Ammon's horn (tissue), 1 donor: ENCODE measurements at regions not wholly inside any gene's neighbourhood (a gene's known extent, or its start where the extent isn't known, plus 50 kb on each side); places are given as distances from the start of the nearest gene placed in this dataset.

ENCODE experiments used
- DNase-seq: peaks from one replicate; pipeline ENCODE4 v3.0.0-alpha.2; 2016; ENCODE audit warnings: low spot score

DNA sequence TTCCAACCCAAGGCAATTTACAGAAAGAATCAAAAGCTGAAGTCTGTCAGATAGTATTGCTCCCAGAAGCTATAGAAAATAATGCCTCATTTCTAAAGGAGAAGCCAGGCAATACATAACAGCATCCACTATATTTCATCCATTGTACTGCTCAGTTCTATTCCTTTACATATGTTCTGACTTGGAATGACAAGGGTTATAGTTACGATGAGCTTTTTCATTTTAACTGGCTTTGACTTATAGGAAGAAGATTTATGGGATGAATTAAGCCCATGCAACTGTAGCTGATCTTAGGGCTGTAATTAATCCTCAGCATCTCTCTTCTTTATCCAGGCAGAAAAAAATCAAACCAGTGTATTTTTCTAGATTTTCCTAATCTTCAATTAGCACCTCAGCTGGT, 676.3 kb upstream of the CCDC54 start:
- no peak for DNase-seq

DNA sequence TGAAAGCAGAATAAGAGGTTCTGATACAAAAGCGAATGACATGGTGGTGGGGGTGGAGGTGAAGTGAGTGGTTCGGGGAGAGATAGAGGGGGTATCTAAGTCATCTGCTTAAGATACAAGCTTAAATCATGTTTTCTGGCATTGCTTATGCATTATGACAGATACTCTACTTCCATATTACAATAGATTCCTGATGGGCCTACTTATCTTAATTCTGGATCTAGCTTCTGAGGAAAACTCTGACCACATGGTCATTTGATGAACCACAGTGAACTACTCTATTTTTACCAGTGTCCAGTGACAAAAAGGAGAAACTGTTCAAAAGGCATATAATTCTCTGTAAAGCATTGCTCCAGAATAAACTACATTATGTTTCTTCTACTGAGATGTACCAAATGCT, 673.7 kb upstream of the CCDC54 start:
- no peak for DNase-seq

DNA sequence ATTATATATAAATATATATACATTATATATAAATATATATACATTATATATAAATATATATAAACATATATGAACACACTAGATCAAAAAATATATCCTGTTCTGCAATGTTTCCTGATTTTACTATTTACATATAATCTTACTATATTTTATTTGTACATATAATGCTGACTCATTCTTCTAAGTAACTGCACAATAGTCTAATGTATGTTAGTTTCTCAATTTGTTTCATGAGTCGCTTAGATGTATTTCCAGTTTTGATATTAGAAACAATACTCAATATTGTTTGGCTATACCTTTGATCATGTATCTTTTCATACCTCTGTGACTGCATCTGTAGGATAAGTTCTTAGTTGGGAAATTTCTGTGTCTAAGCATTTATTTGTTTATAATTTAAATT, 669.9 kb upstream of the CCDC54 start:
- DNase-seq: no peak

- DNase-seq: no peak
Observed at GRCh38 chr3:106710596-106710995, 666.6 kb upstream of the CCDC54 start.

DNA sequence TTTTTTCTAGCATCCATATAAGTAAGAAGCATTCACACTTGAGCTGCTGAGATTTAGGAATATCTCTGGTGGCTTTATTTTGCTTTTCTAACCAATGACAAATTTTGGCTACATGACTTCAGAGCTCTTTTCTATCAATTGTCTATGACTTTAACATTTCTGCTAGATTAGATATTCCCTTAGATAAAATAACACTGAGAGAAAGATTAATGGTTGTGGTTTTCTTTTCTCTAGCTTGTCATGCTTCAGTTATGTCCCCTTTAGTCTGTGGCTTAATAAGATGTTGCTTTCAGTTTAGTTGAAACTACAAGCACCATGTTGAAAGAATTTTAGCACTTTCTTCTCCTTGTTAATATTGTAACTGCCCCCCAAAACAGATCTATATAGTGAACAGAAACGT, 665.6 kb upstream of the CCDC54 start:
- DNase-seq: no peak

GRCh38 chr3:106714400-106714799, 662.8 kb upstream of the CCDC54 start:
- DNase-seq: no peak

GRCh38 chr3:106715286-106715685, 662.0 kb upstream of the CCDC54 start:
- no peak for DNase-seq

- no peak for DNase-seq
Observed at GRCh38 chr3:106717178-106717780, 660.0 kb upstream of the CCDC54 start.

DNA sequence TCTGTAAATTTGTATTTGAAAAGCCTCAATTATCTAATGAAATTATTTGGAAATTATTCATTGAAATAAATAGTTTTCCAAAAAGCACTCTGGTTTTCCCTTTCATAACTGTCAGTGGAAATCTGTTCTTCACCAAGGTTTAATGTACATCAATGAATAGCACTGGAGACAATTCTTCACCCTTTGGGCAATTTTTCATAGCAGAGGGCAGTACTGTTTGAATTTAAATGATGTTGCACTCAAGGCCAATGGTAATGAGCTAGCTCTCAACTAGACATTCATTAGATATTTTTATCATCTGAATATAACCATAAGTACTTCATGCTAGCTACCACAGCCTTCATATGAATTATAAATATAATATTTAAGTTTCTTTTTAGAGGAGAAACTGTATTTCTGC, 658.2 kb upstream of the CCDC54 start:
- no peak for DNase-seq

- DNase-seq: no peak
Observed at GRCh38 chr3:106719583-106719982, 657.7 kb upstream of the CCDC54 start.

DNA sequence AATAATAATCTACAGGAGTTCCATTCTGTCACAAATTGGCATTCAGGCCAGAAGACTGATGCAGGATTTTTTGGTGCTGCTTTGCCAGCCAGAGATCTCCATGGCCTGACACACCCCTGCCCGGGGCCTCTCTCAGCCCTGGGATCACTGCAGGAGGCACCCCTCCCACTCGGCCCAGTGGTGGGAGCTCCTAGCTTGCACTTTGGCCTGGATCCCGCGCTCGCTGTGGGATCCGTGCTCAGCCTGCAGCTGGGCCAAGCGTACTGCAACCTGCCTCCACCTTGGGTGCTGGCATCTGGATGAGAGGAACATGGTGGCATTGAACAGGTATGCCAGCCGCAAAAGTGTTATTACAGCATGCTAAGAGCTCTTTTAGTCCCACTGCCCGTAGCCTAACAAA, 656.7 kb upstream of the CCDC54 start:
- DNase-seq: no peak

GRCh38 chr3:106725566-106725965, 651.7 kb upstream of the CCDC54 start:
- DNase-seq: no peak

DNA sequence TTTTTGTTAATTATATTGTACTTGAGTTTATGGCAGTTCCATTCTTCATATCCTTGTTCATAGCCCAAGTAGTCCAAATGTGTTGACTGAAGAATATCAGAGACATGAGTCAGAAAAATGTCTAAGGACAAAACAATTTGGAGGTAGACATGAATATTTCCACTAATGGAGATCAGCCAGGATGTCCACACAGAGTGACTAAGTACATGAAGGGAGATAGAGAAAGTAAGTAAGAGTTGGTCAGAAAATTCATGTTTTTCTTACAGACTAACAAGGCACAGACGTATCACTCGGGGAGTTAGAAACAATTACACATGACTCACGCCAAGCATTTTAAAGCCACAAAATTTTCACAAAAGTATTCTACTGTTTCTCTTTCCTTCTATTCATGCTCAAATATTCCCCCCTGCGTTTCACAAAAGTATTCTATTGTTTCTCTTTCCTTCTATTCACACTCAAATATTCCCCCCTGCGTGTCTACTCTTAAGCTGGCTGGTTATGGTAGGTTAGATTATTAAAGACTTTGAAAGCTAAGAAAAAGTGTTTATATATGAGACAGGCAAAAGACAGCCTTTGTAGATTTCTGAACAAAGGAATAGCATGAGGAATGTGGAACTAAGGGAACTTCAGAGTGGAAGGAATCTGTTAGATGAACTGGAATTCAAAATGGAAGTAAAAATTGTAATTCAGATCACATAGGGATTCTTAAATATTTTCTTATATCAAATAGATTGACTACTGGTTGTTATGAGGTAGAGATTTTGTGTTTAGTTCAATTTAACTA, 648.7 kb upstream of the CCDC54 start:
- no peak for DNase-seq

- no peak for DNase-seq
Observed at GRCh38 chr3:106729481-106729880, 647.8 kb upstream of the CCDC54 start.

- no peak for DNase-seq
Observed at GRCh38 chr3:106731230-106731629, 646.0 kb upstream of the CCDC54 start.

DNA sequence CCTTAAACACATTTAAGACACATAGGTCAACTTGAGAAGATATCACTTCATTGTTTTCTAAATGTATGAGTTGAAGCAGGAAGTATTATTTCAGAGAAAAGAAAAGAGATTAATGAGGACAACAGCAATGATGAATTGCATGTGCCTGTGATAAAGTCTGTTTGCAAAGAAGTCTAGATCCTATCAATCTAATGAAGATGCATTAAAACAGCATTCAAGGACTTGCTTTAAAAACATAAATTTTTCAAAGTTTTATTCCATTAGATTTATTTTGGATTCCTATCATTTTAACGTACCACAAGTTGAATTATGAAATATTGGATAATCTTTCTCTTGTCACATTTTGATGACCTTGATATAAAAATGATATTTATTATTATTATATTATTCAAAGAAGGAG, 642.5 kb upstream of the CCDC54 start:
- DNase-seq: no peak

GRCh38 chr3:106737265-106737664, 640.0 kb upstream of the CCDC54 start:
- DNase-seq: no peak

- no peak for DNase-seq
Observed at GRCh38 chr3:106740116-106740515, 637.1 kb upstream of the CCDC54 start.

DNA sequence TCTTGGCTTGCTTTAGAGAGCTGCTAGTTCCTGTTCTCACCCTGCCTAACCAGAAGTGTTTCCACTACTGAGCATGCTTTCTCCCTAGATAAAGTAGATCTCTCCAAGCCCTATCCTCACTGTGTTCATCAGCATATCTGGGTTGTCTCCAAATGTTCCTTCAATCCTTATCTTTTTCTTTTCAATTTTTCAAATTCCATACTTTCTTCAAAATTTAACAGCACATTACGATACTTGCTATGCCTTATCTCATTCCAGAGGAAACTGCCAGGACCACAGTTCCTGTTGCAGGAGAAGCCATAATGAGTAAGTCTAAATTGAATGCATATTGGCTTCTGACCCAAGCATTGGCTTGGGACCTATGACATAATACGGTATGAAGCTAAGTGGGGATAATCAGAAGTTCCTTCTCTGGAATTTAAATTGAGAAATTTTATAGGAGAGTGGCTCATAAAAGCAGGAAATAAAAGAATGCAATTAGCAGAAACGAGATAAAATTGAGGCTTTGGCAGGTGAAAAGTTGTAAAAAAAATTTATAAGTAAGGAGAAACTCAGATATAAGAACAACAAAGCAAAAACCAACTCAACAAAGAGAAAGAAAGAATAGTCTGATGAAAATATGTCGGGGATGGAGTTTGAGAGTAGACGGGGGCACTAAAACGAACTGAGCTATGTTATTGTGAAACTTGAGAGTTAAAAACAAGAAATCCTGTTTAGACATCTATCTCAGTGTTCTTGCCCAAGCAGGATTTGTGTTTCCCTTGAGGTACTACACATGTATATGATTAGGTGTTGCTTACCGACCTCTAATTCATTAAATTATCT, 631.7 kb upstream of the CCDC54 start:
- DNase-seq: no peak

DNA sequence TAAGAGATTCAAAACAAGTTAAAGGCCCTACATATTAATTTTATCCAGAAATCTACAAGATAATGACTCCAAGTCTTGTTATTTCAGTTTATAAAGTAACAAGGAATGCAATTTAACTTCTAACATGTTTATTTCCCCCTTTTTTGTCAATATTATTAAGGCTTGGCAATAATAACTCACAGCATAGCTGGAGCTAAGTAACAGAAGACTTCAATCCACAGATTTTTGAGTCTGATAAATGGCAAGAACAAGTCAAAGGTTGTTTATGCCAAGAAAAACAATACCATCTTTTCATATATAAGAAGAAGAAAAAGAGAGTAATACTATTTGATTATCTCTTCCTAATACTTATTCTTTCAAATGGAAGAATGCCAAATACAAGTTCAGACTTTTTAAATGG, 631.0 kb upstream of the CCDC54 start:
- no peak for DNase-seq

GRCh38 chr3:106748472-106749262, 628.6 kb upstream of the CCDC54 start:
- DNase-seq: no peak

- DNase-seq: no peak
Observed at GRCh38 chr3:106750092-106750491, 627.1 kb upstream of the CCDC54 start.
